Stomach (tissue), 8 donors: ENCODE measurements at regions not wholly inside any gene's neighbourhood (a gene's known extent, or its start where the extent isn't known, plus 50 kb on each side); places are given as distances from the start of the nearest gene placed in this dataset.

ENCODE experiments used
- DNase-seq, 2 donors: peaks; one replicate each; pipeline versions ENCODE4 v3.0.0 to v3.0.0-alpha.2; 2013 to 2019
- H3K27ac ChIP-seq, 5 donors: fragments of 200-600 bp in 4 of 5; sonication (generic) in 4 of 5; one replicate each; pipeline ENCODE4 v1.5.1; 2013 to 2019; ENCODE audit warnings: mild to moderate bottlenecking in 1 of 5, moderate library complexity in 1 of 5
- H3K27me3 ChIP-seq, 3 donors: fragments of 200-600 bp; sonication (generic); one replicate each; pipeline ENCODE4 v1.5.1; 2017 to 2019; ENCODE audit warnings: mixed run types in 1 of 3
- H3K36me3 ChIP-seq, 4 donors: fragments of 200-600 bp; sonication (generic); 1 replicate in 3 of 4; 2 replicates in 1 of 4; pipeline ENCODE4 v1.5.1; 2016 to 2019
- H3K4me1 ChIP-seq, 4 donors: fragments of 200-600 bp; sonication (generic); one replicate each; pipeline ENCODE4 v1.5.1; 2016 to 2019
- H3K4me3 ChIP-seq, 4 donors: fragments of 200-600 bp; sonication (generic) in 3 of 4; one replicate each; pipeline ENCODE4 v1.5.1; 2016 to 2019; ENCODE audit warnings: mild to moderate bottlenecking in 1 of 4
- H3K9me3 ChIP-seq, 4 donors: fragments of 200-600 bp; sonication (generic); one replicate each; pipeline ENCODE4 v1.5.1; 2016 to 2019
- CTCF ChIP-seq, 7 experiments: fragments of 450-650 bp in 4 of 7; fragments of 200-600 bp in 3 of 7; sonication (generic) in 3 of 7; IDR thresholded peaks; one replicate each; pipeline ENCODE4 v1.5.1; 2016 to 2019; ENCODE audit warnings: antibody characterized with exemption in 7 of 7, control low read depth in 2 of 7, mild to moderate bottlenecking in 1 of 7
- EP300 ChIP-seq: sonication (generic); formaldehyde crosslinking; IDR thresholded peaks from one replicate; pipeline ENCODE4 v1.6.1; 2017; ENCODE audit warnings: antibody characterized with exemption
- POLR2A ChIP-seq, 4 donors: fragments of 450-650 bp; IDR thresholded peaks; one replicate each; pipeline ENCODE4 v1.6.1; 2016; ENCODE audit warnings: antibody characterized with exemption in 4 of 4, control low read depth in 2 of 4, mild to moderate bottlenecking in 1 of 4, moderate library complexity in 1 of 4
- POLR2AphosphoS5 ChIP-seq, 3 donors: sonication (generic); formaldehyde crosslinking; IDR thresholded peaks; one replicate each; pipeline ENCODE4 v1.6.1; 2016; ENCODE audit warnings: antibody characterized with exemption in 3 of 3
- WGBS, 5 donors: extraction: QIAGEN DNeasy Blood & Tissue Kit in 3 of 5; methylation state at CpG; one replicate each; pipeline versions ENCODE4 v1.1.5 to v1.1.7; 2013 to 2018; 5-methylcytosine and 5-hydroxymethylcytosine counted together
- intact Hi-C: fragments of 100-400 bp; cut with DNase I; formaldehyde crosslinking; loops from one replicate; pipeline ENCODE4 v1.15.1; 2023; ENCODE audit warnings: low total_unique reads
- donor health status: healthy with polysubstance abuse.
- donor health status: Bipolar disorder and iron deficiency.
- donor health status: healthy.

GRCh38 chr1:87852410-87853161 lies 523.9 kb downstream of the LMO4 start:
- H3K36me3 ChIP-seq, result no peaks in the 10 kb centered on the region
- no peaks in the 10 kb centered on the region for H3K9me3 ChIP-seq
- H3K27ac ChIP-seq, result peak overlapping the region; percentile 56 to 68 (median 60)
- peak; percentile 26 to 66 for DNase-seq
- intact Hi-C loops, result no loop called here
- H3K4me1 ChIP-seq, result peaks cover 0 to 14% (median 9%) of the 10 kb centered on the region in 4 donors
- TF ChIP-seq EP300 (no peak), POLR2A (IDR thresholded peaks at IDR 0.05) (no peak), POLR2AphosphoS5 (IDR thresholded peaks at IDR 0.05) (peak in 2 of 3 donors; percentile 20 to 53), CTCF (IDR thresholded peaks at IDR 0.05) (no peak)
- H3K4me3 ChIP-seq, result no peak overlapping the region
- no peaks in the 10 kb centered on the region for H3K27me3 ChIP-seq
- WGBS, 5 donors, result 40 to 70% (median 66%) methylated on average over 4 of the region's 4 CpGs

- no peak for DNase-seq
- intact Hi-C loops, result no loop called here
- no peak overlapping the region for H3K4me3 ChIP-seq
- H3K9me3 ChIP-seq, result no peaks in the 10 kb centered on the region
- peaks cover 0 to 14% (median 9%) of the 10 kb centered on the region in 4 donors for H3K4me1 ChIP-seq
- no peaks in the 10 kb centered on the region for H3K27me3 ChIP-seq
- peak overlapping the region in 2 of 5 donors; percentile 59 to 60 for H3K27ac ChIP-seq
- WGBS, 5 donors, result 62 to 74% (median 69%) methylated on average over 5 of the region's 5 CpGs
- H3K36me3 ChIP-seq, result no peaks in the 10 kb centered on the region
- TF ChIP-seq CTCF (IDR thresholded peaks at IDR 0.05) (no peak), EP300 (no peak), POLR2AphosphoS5 (IDR thresholded peaks at IDR 0.05) (no peak), POLR2A (IDR thresholded peaks at IDR 0.05) (no peak)
Observed at GRCh38 chr1:87853576-87854351, 525.1 kb downstream of the LMO4 start.

- 90 to 100% (median 96%) methylated on average over 1 of the region's 1 CpG for WGBS, 5 donors
- TF ChIP-seq POLR2AphosphoS5 (IDR thresholded peaks at IDR 0.05), result no peak
- no peak for TF ChIP-seq POLR2A (IDR thresholded peaks at IDR 0.05)
- no peak for TF ChIP-seq EP300
- no peak for TF ChIP-seq CTCF (IDR thresholded peaks at IDR 0.05)
- H3K9me3 ChIP-seq, result peaks cover 0 to 3% (median 0%) of the 10 kb centered on the region in 4 donors
- H3K4me3 ChIP-seq, result no peak overlapping the region
- no peak for DNase-seq
- H3K27ac ChIP-seq, result no peak overlapping the region
- H3K36me3 ChIP-seq, result no peaks in the 10 kb centered on the region
- H3K27me3 ChIP-seq, result no peaks in the 10 kb centered on the region
- intact Hi-C loops, result no loop called here
- H3K4me1 ChIP-seq, result no peaks in the 10 kb centered on the region
Observed at GRCh38 chr1:87863317-87863716, 534.6 kb downstream of the LMO4 start.

- intact Hi-C loops, result no loop called here
- no peaks in the 10 kb centered on the region for H3K4me1 ChIP-seq
- H3K36me3 ChIP-seq, result no peaks in the 10 kb centered on the region
- no peaks in the 10 kb centered on the region for H3K27me3 ChIP-seq
- H3K4me3 ChIP-seq, result no peak overlapping the region
- no peak overlapping the region for H3K27ac ChIP-seq
- WGBS, 5 donors, result 33 to 70% (median 46%) methylated on average over 4 of the region's 4 CpGs
- DNase-seq, result no peak
- TF ChIP-seq CTCF (IDR thresholded peaks at IDR 0.05) (no peak), POLR2A (IDR thresholded peaks at IDR 0.05) (no peak), EP300 (no peak), POLR2AphosphoS5 (IDR thresholded peaks at IDR 0.05) (no peak)
- H3K9me3 ChIP-seq, result peaks cover 0 to 3% (median 0%) of the 10 kb centered on the region in 4 donors
Observed at GRCh38 chr1:87864676-87865075, 536.0 kb downstream of the LMO4 start.
